Neural cell (in vitro differentiated cells): ENCODE measurements at regions not wholly inside any gene's neighbourhood (a gene's known extent, or its start where the extent isn't known, plus 50 kb on each side); places are given as distances from the start of the nearest gene placed in this dataset.

Source experiments
- H2AFZ ChIP-seq: fragments of 200-600, 300-800 bp; sonication (generic), shearing (Covaris generic); 2 replicates; pipeline ENCODE4 v1.6.0; 2014; ENCODE audit warnings: low read depth, mild to moderate bottlenecking, antibody characterized with exemption, low read length, moderate library complexity
- H3F3A ChIP-seq: fragments of 200-600 bp; shearing (Covaris generic); 2 replicates; pipeline ENCODE4 v1.6.1; 2016; ENCODE audit warnings: mild to moderate bottlenecking, moderate library complexity, mixed read lengths, antibody characterized with exemption, low read length; ENCODE audit not compliant: insufficient read depth, poor library complexity, severe bottlenecking
- H3K27ac ChIP-seq: fragments of 200-600, 300-800 bp; sonication (generic), shearing (Covaris generic); 2 replicates; pipeline ENCODE4 v1.5.1; 2014; ENCODE audit warnings: mild to moderate bottlenecking, low read length, moderate library complexity
- H3K27me3 ChIP-seq: fragments of 300-800, 200-600 bp; sonication (generic), shearing (Covaris generic); 2 replicates; pipeline ENCODE4 v1.6.0; 2014; ENCODE audit warnings: mild to moderate bottlenecking, low read depth, low read length, moderate library complexity; ENCODE audit not compliant: insufficient read depth
- H3K36me3 ChIP-seq: fragments of 300-800, 200-600 bp; sonication (generic), shearing (Covaris generic); 2 replicates; pipeline ENCODE4 v1.5.1; 2014; ENCODE audit warnings: mild to moderate bottlenecking, antibody characterized with exemption, low read length, moderate library complexity; ENCODE audit not compliant: insufficient read depth
- H3K4me2 ChIP-seq: fragments of 300-800, 200-600 bp; sonication (generic), shearing (Covaris generic); 2 replicates; pipeline ENCODE4 v1.6.0; 2014; ENCODE audit warnings: mild to moderate bottlenecking, low read length
- H3K4me3 ChIP-seq: fragments of 300-800, 200-600 bp; sonication (generic), shearing (Covaris generic); 2 replicates; pipeline ENCODE4 v1.5.1; 2014; ENCODE audit warnings: mild to moderate bottlenecking, low read length, moderate library complexity
- H3K79me2 ChIP-seq: fragments of 200-600 bp; shearing (Covaris generic); replicated peaks from 2 replicates; pipeline ENCODE4 v1.6.0; 2014; ENCODE audit warnings: mild to moderate bottlenecking, low read length, moderate library complexity; ENCODE audit not compliant: insufficient read depth
- H3K9ac ChIP-seq: fragments of 300-800, 200-600 bp; sonication (generic), shearing (Covaris generic); 2 replicates; pipeline ENCODE4 v1.6.1; 2016; ENCODE audit warnings: mild to moderate bottlenecking, low read length, mixed read lengths
- H3K9me2 ChIP-seq: fragments of 200-600 bp; shearing (Covaris generic); 2 replicates; pipeline ENCODE4 v1.6.1; 2016; ENCODE audit warnings: mild to moderate bottlenecking, low read length, mixed read lengths; ENCODE audit not compliant: insufficient read depth
- H3K9me3 ChIP-seq: fragments of 200-600, 300-800 bp; sonication (generic), shearing (Covaris generic); 2 replicates; pipeline ENCODE4 v1.6.1; 2016; ENCODE audit warnings: mild to moderate bottlenecking, mixed run types, low read length, moderate library complexity, mixed read lengths
- H4K20me1 ChIP-seq: fragments of 200-600 bp; shearing (Covaris generic); 2 replicates; pipeline ENCODE4 v1.6.1; 2016; ENCODE audit warnings: mild to moderate bottlenecking, mixed run types; ENCODE audit not compliant: insufficient read depth
- CTCF ChIP-seq: fragments of 450-650 bp; IDR thresholded peaks from 2 replicates; pipeline ENCODE4 v1.5.1; 2014; ENCODE audit warnings: antibody characterized with exemption, mild to moderate bottlenecking, moderate library complexity; ENCODE audit not compliant: poor library complexity, severe bottlenecking
- EP300 ChIP-seq: fragments of 450-650 bp; conservative IDR thresholded peaks from 2 replicates; pipeline ENCODE4 v1.6.1; 2014; ENCODE audit warnings: antibody characterized with exemption, mild to moderate bottlenecking, moderate library complexity; ENCODE audit not compliant: poor library complexity, severe bottlenecking
- EZH2 ChIP-seq: fragments of 200-600, 300-800 bp; shearing (Covaris generic), sonication (generic); IDR thresholded peaks from 2 replicates; pipeline ENCODE4 v1.6.1; 2014; ENCODE audit warnings: antibody characterized with exemption, low read length, borderline replicate concordance, mild to moderate bottlenecking; ENCODE audit not compliant: insufficient read depth, poor library complexity, severe bottlenecking
- MXI1 ChIP-seq: fragments of 450-650 bp; conservative IDR thresholded peaks from 2 replicates; pipeline ENCODE4 v1.6.1; 2014; ENCODE audit warnings: antibody characterized with exemption, mild to moderate bottlenecking; ENCODE audit not compliant: poor library complexity, severe bottlenecking
- POLR2AphosphoS5 ChIP-seq: IDR thresholded peaks from 2 replicates; pipeline ENCODE4 v1.6.1; 2012
- RAD21 ChIP-seq: fragments of 450-650 bp; conservative IDR thresholded peaks from 2 replicates; pipeline ENCODE4 v1.6.1; 2014; ENCODE audit warnings: antibody characterized with exemption, mild to moderate bottlenecking, moderate library complexity
- REST ChIP-seq: IDR thresholded peaks from 2 replicates; pipeline ENCODE4 v1.6.1; 2012; ENCODE audit warnings: borderline replicate concordance
- SMC3 ChIP-seq: fragments of 450-650 bp; conservative IDR thresholded peaks from 2 replicates; pipeline ENCODE4 v1.6.1; 2014; ENCODE audit warnings: antibody characterized with exemption, mild to moderate bottlenecking, moderate library complexity; ENCODE audit not compliant: poor library complexity
- TAF1 ChIP-seq: IDR thresholded peaks from 2 replicates; pipeline ENCODE4 v1.6.1; 2012; ENCODE audit warnings: low read depth

- Histone ChIP-seq H3F3A (no peaks in the 10 kb centered on the region), H3K36me3 (no peaks in the 10 kb centered on the region), H3K4me3 (no peak overlapping the region), H4K20me1 (no peaks in the 10 kb centered on the region), H3K9me2 (no peaks in the 10 kb centered on the region), H2AFZ (no peak overlapping the region), H3K27ac (no peak overlapping the region), H3K9me3 (no peaks in the 10 kb centered on the region), H3K4me2 (no peak overlapping the region), H3K9ac (no peak overlapping the region), H3K79me2 (no peaks in the 10 kb centered on the region), H3K27me3 (no peaks in the 10 kb centered on the region)
- TF ChIP-seq EZH2 (no peak), POLR2AphosphoS5 (no peak), MXI1 (no peak), SMC3 (no peak), RAD21 (no peak), EP300 (no peak), CTCF (no peak), TAF1 (no peak), REST (no peak)
Observed at GRCh38 chr12:77777274-77777673, 53.4 kb upstream of the NAV3 start.

GRCh38 chr12:77774761-77775160, 55.9 kb upstream of the NAV3 start:
- Histone ChIP-seq H3K27me3 (no peaks in the 10 kb centered on the region), H3K4me3 (no peak overlapping the region), H3K36me3 (no peaks in the 10 kb centered on the region), H3K9ac (no peak overlapping the region), H3K9me2 (no peaks in the 10 kb centered on the region), H4K20me1 (no peaks in the 10 kb centered on the region), H3K27ac (no peak overlapping the region), H3K9me3 (no peaks in the 10 kb centered on the region), H3K4me2 (no peak overlapping the region), H3K79me2 (no peaks in the 10 kb centered on the region), H3F3A (no peaks in the 10 kb centered on the region), H2AFZ (no peak overlapping the region)
- TF ChIP-seq REST (no peak), POLR2AphosphoS5 (no peak), EP300 (no peak), SMC3 (no peak), EZH2 (no peak), CTCF (no peak), TAF1 (no peak), RAD21 (no peak), MXI1 (no peak)
